ENCODE measurements at regions not wholly inside any gene's neighbourhood (a gene's known extent, or its start where the extent isn't known, plus 50 kb on each side); places are given as distances from the start of the nearest gene placed in this dataset.

DNA sequence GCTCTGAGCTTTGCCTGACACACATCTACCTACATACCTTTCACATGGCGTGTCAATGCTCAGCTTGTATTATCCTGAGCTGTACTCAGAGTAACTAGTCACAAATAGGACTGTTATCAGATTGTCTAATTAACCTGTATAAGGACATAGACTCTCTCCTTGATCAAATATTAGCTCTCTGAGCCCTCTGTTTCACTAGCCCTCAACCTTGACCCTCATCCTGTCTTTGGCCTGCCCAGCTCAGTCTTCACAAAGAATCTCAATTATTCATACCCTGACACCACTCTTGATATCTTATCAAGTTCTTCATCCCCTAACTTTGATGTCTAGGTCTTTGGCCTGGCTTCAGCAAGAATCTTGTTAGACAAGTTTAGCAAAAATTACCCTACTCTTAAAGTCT lies 320.7 kb upstream of the PCDH7 start (continued):
- TF ChIP-seq, protein P1, sequence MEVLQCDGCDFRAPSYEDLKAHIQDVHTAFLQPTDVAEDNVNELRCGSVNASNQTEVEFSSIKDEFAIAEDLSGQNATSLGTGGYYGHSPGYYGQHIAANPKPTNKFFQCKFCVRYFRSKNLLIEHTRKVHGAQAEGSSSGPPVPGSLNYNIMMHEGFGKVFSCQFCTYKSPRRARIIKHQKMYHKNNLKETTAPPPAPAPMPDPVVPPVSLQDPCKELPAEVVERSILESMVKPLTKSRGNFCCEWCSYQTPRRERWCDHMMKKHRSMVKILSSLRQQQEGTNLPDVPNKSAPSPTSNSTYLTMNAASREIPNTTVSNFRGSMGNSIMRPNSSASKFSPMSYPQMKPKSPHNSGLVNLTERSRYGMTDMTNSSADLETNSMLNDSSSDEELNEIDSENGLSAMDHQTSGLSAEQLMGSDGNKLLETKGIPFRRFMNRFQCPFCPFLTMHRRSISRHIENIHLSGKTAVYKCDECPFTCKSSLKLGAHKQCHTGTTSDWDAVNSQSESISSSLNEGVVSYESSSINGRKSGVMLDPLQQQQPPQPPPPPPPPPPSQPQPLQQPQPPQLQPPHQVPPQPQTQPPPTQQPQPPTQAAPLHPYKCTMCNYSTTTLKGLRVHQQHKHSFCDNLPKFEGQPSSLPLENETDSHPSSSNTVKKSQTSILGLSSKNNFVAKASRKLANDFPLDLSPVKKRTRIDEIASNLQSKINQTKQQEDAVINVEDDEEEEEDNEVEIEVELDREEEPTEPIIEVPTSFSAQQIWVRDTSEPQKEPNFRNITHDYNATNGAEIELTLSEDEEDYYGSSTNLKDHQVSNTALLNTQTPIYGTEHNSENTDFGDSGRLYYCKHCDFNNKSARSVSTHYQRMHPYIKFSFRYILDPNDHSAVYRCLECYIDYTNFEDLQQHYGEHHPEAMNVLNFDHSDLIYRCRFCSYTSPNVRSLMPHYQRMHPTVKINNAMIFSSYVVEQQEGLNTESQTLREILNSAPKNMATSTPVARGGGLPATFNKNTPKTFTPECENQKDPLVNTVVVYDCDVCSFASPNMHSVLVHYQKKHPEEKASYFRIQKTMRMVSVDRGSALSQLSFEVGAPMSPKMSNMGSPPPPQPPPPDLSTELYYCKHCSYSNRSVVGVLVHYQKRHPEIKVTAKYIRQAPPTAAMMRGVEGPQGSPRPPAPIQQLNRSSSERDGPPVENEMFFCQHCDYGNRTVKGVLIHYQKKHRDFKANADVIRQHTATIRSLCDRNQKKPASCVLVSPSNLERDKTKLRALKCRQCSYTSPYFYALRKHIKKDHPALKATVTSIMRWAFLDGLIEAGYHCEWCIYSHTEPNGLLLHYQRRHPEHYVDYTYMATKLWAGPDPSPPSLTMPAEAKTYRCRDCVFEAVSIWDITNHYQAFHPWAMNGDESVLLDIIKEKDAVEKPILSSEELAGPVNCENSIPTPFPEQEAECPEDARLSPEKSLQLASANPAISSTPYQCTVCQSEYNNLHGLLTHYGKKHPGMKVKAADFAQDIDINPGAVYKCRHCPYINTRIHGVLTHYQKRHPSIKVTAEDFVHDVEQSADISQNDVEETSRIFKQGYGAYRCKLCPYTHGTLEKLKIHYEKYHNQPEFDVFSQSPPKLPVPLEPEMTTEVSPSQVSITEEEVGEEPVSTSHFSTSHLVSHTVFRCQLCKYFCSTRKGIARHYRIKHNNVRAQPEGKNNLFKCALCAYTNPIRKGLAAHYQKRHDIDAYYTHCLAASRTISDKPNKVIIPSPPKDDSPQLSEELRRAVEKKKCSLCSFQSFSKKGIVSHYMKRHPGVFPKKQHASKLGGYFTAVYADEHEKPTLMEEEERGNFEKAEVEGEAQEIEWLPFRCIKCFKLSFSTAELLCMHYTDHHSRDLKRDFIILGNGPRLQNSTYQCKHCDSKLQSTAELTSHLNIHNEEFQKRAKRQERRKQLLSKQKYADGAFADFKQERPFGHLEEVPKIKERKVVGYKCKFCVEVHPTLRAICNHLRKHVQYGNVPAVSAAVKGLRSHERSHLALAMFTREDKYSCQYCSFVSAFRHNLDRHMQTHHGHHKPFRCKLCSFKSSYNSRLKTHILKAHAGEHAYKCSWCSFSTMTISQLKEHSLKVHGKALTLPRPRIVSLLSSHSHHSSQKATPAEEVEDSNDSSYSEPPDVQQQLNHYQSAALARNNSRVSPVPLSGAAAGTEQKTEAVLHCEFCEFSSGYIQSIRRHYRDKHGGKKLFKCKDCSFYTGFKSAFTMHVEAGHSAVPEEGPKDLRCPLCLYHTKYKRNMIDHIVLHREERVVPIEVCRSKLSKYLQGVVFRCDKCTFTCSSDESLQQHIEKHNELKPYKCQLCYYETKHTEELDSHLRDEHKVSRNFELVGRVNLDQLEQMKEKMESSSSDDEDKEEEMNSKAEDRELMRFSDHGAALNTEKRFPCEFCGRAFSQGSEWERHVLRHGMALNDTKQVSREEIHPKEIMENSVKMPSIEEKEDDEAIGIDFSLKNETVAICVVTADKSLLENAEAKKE (CRISPR knock-in tag; IDR thresholded peaks at IDR 0.05) = no peak
- TF ChIP-seq ZNF114 (CRISPR knock-in tag; IDR thresholded peaks at IDR 0.05) = no peak
- TF ChIP-seq, protein P2, sequence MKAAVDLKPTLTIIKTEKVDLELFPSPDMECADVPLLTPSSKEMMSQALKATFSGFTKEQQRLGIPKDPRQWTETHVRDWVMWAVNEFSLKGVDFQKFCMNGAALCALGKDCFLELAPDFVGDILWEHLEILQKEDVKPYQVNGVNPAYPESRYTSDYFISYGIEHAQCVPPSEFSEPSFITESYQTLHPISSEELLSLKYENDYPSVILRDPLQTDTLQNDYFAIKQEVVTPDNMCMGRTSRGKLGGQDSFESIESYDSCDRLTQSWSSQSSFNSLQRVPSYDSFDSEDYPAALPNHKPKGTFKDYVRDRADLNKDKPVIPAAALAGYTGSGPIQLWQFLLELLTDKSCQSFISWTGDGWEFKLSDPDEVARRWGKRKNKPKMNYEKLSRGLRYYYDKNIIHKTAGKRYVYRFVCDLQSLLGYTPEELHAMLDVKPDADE (IDR thresholded peaks at IDR 0.05) = no peak
- TF ChIP-seq, protein P3, sequence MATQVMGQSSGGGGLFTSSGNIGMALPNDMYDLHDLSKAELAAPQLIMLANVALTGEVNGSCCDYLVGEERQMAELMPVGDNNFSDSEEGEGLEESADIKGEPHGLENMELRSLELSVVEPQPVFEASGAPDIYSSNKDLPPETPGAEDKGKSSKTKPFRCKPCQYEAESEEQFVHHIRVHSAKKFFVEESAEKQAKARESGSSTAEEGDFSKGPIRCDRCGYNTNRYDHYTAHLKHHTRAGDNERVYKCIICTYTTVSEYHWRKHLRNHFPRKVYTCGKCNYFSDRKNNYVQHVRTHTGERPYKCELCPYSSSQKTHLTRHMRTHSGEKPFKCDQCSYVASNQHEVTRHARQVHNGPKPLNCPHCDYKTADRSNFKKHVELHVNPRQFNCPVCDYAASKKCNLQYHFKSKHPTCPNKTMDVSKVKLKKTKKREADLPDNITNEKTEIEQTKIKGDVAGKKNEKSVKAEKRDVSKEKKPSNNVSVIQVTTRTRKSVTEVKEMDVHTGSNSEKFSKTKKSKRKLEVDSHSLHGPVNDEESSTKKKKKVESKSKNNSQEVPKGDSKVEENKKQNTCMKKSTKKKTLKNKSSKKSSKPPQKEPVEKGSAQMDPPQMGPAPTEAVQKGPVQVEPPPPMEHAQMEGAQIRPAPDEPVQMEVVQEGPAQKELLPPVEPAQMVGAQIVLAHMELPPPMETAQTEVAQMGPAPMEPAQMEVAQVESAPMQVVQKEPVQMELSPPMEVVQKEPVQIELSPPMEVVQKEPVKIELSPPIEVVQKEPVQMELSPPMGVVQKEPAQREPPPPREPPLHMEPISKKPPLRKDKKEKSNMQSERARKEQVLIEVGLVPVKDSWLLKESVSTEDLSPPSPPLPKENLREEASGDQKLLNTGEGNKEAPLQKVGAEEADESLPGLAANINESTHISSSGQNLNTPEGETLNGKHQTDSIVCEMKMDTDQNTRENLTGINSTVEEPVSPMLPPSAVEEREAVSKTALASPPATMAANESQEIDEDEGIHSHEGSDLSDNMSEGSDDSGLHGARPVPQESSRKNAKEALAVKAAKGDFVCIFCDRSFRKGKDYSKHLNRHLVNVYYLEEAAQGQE (IDR thresholded peaks at IDR 0.05; ENCODE audit: unreplicated experiment) = no peak

DNA sequence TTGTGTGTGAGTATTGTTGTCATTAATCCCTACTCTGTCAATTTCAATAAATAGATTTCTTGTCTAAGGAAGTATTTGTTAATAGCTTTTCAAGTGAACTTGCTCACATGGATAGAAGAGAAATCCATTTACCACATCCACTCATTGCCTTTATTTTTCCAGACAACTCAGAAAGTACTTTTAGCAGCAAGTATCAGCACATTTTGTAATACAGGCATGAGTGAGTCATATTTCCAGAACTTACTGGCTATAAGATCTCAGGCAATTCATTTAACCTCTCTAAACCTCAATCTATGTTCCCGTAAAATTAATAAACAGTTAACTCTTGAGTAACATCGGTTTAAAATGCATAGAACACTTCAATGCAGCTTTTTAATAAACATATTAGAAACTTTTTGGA lies 317.9 kb upstream of the PCDH7 start:
- H3K27ac ChIP-seq (ENCODE audit: low read depth) = no peak overlapping the region
- Mint-ChIP-seq H3K4me3 (no peak overlapping the region), H3K9me3 (peaks cover 3% of the 10 kb centered on the region; the same call in 2 of the 3 replicates), H3K36me3 (ENCODE audit: low read depth) (peaks cover 1% of the 10 kb centered on the region; the same call in 1 of the 3 replicates), H3K27ac (no peak overlapping the region), H3K27me3 (ENCODE audit: insufficient read depth, low read depth, poor library complexity) (no peaks in the 10 kb centered on the region), H3K4me1 (peaks cover 2% of the 10 kb centered on the region; the same call in 1 of the 3 replicates)
- no peak overlapping the region for H2AFZ ChIP-seq
- no peaks in the 10 kb centered on the region; the same call in 1 of the 2 replicates for H3K4me1 ChIP-seq (ENCODE audit: insufficient read depth)
- no peak for ATAC-seq
- no peaks in the 10 kb centered on the region for H3K9me2 ChIP-seq (ENCODE audit: insufficient read depth)
- no peak for DNase-seq (ENCODE audit: low spot score)
- no peaks in the 10 kb centered on the region for H3K79me2 ChIP-seq (replicated peaks; ENCODE audit: insufficient read depth)
- H3F3A ChIP-seq (replicated peaks; ENCODE audit: low read depth) = no peaks in the 10 kb centered on the region
- no peak overlapping the region for H3K4me3 ChIP-seq
- no peaks in the 10 kb centered on the region for H3K27me3 ChIP-seq (ENCODE audit: insufficient read depth)
- H3K36me3 ChIP-seq (ENCODE audit: insufficient read depth) = no peaks in the 10 kb centered on the region
- H3K4me2 ChIP-seq = no peak overlapping the region
- H4K20me1 ChIP-seq (replicated peaks; ENCODE audit: insufficient read depth) = no peaks in the 10 kb centered on the region
- TF ChIP-seq ZNF114 (CRISPR knock-in tag; IDR thresholded peaks at IDR 0.05) (no peak), ZNF331 (CRISPR knock-in tag; IDR thresholded peaks at IDR 0.05; ENCODE audit: low read depth) (no peak), CREB1 (CRISPR knock-in tag; IDR thresholded peaks at IDR 0.05; ENCODE audit: low read depth) (no peak), EZH2 (IDR thresholded peaks at IDR 0.05; ENCODE audit: low read depth, unreplicated experiment) (no peak), POLR2AphosphoS5 (IDR thresholded peaks at IDR 0.05; ENCODE audit: low read depth) (no peak)
- TF ChIP-seq, protein P4, sequence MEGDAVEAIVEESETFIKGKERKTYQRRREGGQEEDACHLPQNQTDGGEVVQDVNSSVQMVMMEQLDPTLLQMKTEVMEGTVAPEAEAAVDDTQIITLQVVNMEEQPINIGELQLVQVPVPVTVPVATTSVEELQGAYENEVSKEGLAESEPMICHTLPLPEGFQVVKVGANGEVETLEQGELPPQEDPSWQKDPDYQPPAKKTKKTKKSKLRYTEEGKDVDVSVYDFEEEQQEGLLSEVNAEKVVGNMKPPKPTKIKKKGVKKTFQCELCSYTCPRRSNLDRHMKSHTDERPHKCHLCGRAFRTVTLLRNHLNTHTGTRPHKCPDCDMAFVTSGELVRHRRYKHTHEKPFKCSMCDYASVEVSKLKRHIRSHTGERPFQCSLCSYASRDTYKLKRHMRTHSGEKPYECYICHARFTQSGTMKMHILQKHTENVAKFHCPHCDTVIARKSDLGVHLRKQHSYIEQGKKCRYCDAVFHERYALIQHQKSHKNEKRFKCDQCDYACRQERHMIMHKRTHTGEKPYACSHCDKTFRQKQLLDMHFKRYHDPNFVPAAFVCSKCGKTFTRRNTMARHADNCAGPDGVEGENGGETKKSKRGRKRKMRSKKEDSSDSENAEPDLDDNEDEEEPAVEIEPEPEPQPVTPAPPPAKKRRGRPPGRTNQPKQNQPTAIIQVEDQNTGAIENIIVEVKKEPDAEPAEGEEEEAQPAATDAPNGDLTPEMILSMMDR (conservative IDR thresholded peaks at IDR 0.05; ENCODE audit: low read depth in 2 of 2) = no peak
